Vagina (tissue), 2 donors: ENCODE measurements at regions not wholly inside any gene's neighbourhood (a gene's known extent, or its start where the extent isn't known, plus 50 kb on each side); places are given as distances from the start of the nearest gene placed in this dataset.

Experiments used
- POLR2AphosphoS5 ChIP-seq, 2 donors: sonication (generic); formaldehyde crosslinking; IDR thresholded peaks; one replicate each; pipeline ENCODE4 v1.9.0; 2017; ENCODE audit warnings: antibody characterized with exemption in 2 of 2, mild to moderate bottlenecking in 2 of 2, low read depth in 1 of 2; ENCODE audit not compliant: insufficient read depth in 1 of 2
- TF ChIP-seq, protein P1 (sequence below), 3 experiments: fragments of 450-650 bp in 2 of 3; fragments of 200-600 bp in 1 of 3; sonication (generic) in 1 of 3; IDR thresholded peaks; one replicate each; pipeline ENCODE4 v1.5.1; 2017 to 2019; ENCODE audit warnings: antibody characterized with exemption in 3 of 3, mild to moderate bottlenecking in 2 of 3, moderate library complexity in 2 of 3

DNA sequence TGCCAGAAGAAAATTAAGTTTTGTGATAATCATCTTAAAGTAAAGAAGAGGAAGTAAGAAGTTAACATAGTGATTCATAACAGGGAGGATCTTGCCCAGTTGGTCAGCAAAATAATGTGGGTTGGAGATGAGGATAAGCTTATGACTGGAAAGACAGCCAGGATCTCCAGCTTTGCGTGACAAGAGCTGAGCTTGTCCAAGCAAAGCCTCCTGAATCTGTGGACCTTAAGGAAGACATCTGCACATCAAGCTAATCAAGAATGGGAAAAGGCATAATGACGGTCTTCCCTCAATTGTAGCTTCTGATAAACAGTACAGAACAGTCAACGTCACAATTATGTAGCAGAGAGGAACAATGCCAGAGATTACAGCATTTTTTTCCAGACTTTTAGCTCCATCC is 744.7 kb upstream of the GOT2 start:
- TF ChIP-seq, protein P1, sequence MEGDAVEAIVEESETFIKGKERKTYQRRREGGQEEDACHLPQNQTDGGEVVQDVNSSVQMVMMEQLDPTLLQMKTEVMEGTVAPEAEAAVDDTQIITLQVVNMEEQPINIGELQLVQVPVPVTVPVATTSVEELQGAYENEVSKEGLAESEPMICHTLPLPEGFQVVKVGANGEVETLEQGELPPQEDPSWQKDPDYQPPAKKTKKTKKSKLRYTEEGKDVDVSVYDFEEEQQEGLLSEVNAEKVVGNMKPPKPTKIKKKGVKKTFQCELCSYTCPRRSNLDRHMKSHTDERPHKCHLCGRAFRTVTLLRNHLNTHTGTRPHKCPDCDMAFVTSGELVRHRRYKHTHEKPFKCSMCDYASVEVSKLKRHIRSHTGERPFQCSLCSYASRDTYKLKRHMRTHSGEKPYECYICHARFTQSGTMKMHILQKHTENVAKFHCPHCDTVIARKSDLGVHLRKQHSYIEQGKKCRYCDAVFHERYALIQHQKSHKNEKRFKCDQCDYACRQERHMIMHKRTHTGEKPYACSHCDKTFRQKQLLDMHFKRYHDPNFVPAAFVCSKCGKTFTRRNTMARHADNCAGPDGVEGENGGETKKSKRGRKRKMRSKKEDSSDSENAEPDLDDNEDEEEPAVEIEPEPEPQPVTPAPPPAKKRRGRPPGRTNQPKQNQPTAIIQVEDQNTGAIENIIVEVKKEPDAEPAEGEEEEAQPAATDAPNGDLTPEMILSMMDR (IDR thresholded peaks at IDR 0.05) = no peak
- no peak for TF ChIP-seq POLR2AphosphoS5 (IDR thresholded peaks at IDR 0.05; ENCODE audit: insufficient read depth in 1 of 2, low read depth in 1 of 2)
